Ammon's horn (tissue), 1 donor: ENCODE measurements at regions not wholly inside any gene's neighbourhood (a gene's known extent, or its start where the extent isn't known, plus 50 kb on each side); places are given as distances from the start of the nearest gene placed in this dataset.
A peak's percentile ranks its signal among the peaks of the same experiment; 100 is the strongest.
"Not testable (repeated sequence)": the region's sequence is repeated elsewhere in the genome, so short reads cannot be mapped to it uniquely, and the experiment has no call there.

ENCODE experiments used
- DNase-seq: peaks from one replicate; pipeline ENCODE4 v3.0.0-alpha.2; 2016; ENCODE audit warnings: low spot score

GRCh38 chr7:148472406-148472805, 118.2 kb upstream of the C7orf33 start:
- DNase-seq = no peak

GRCh38 chr7:148473703-148474480, 116.7 kb upstream of the C7orf33 start:
- no peak for DNase-seq

DNA sequence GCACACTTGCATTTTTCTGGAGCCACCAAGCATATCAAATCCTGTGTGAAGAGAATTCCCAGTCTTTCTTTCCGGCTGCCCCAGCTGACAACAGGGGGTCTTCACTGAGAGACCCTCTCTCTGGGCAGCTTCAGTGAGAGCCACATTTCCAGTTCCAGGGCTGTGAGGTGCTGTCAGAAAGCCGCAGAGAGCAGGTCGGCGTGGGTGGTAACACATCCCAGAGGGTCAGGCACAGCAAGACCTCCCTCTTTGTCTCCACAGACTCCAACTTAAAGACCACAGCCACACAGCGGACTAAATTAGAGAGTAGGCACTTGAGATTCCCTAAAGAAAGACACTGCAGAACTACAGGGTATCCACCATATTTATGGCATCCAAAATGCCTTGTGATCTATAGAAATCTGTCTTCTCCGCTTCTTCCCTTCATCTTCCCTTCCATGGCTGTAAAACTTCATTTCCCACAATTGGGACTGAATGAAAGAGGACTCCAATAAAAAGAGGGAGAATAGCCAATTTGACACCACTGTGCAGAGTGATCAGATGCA, 116.0 kb upstream of the C7orf33 start:
- no peak for DNase-seq

DNA sequence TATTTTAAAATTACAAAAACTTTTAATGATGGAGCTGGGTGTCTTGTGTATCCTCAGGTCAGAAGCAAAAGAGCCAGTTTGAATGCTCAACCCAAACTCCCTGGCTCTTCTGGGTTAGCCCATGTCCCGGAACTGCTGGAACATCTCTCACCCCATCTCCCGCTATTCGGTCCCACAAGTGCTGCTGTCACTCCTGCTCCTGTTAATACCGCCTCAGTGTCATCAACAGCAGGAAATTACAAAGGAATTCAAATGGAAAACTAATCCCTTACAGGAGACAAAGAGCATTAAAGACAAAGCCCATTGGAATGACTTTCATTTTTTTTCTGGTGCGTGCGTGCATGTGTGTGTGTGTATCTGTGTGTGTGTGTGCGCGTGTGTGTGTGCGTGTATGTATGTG, 112.0 kb upstream of the C7orf33 start:
- DNase-seq = no peak

DNA sequence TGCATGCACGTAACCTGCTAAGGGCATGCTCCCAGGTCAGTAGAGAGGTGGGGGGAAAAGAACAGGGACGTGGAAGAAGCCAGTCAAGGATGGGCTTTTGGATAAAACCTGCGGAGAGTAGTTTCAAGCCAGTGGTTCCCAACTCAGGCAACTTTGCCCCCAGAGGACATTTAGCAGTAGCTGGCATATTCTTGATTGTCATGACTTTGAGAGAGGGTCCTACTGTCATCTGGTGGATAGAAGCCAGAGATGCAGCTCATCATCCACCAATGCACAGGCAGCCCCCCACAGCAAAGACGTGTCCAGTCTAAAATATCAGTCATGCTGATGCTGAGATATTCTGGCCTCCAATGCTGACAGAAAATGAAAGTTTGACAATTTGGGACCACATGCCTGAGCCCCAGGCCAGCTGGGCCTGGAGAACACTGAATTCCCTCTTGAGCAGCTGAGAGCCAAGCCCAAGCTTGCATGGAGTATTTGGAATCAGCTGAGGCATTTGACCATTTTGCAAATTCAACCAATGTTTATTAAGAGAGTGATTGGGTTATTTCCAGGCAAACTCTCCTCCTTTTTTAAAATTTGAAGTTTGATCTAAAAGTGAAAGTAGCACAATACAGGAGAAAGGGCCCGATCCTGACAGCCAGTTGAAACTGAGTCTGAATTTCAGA, 110.0 kb upstream of the C7orf33 start:
- DNase-seq = no peak

DNA sequence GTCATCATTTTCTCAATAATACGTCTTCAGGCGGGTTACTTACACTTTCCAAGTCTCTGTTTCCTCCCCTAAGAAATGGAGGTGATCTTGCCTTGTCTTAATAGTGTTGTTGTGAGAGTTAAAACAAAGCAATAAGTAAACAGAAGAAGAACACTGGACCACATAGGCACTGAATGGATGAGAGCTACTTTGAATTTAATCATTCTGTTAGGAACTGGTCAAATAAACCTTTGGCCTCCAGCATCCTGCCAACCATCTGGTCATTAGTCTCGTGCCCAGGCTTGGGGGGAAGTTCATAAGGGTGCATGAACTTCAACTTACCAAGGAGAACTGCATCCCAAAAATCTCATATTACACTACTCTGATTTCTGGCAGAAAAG, 109.4 kb upstream of the C7orf33 start:
- DNase-seq = no peak

DNA sequence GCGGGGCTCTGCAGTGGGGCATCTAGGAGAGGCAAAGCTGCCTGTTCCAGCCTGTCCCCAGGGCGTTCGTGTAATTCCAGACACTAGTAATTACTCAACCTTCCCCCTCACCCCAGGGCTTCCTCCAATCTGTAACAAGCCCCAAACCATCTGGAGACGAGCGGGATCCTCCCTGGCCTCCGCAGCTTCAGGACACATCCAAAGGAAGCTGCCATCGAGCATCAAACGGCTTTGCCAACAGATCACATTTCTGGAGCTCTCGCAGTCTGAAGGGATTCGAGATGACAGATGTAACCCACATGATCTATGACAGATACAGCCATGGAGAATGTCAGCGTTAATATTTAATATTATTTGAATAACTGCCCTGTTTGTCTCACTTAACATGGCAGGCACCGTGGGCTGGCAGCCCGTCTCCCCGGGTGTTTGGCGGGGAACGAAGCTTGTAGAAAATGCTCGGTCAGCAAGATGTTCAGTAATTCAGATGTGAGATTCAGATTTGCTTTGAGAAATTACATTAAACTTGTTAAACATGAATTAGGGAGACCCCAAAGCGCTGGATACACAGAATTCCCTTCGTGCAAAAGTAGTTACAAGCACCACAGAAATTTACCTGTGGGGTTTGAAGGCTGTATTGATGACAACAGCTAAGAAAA, 108.5 kb upstream of the C7orf33 start:
- no peak for DNase-seq

DNA sequence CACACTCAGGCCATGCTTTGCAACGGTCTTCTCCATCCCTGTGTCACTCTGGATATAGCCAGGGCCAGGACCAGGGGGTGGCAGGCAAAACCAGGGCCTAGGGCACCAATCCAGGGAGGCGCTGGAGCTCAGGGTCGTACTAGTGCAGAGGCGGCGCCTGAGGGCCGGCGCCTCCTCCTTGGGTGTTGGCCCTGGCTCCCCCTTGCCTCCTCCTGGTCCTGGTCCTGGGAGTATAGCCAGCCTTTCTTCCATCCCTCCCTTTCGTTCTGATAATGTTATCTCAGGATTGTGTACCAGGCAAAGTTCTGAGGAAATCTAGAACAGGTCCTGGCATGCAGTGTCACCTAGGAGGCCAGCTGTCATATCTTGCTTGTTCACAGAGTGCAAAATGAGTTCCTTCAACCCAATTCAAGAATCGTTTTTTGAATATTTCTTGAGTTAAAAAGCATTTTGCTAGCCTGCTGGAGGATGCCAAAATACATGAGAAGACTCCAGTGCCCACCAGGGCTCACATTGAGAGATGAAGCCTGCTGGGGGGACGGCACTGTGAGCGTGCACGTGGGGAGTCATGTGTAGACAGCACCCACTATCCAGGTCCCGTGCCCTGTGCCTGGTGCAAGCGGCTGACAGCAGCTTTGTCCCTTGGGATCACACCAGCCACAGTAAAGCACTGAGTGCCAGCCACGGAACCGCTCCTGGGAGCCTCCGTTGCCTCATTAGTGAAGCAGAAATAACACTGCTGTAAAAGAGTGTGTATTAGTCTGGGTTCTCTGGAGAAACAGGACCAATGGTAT, 106.9 kb upstream of the C7orf33 start:
- DNase-seq = no peak

DNA sequence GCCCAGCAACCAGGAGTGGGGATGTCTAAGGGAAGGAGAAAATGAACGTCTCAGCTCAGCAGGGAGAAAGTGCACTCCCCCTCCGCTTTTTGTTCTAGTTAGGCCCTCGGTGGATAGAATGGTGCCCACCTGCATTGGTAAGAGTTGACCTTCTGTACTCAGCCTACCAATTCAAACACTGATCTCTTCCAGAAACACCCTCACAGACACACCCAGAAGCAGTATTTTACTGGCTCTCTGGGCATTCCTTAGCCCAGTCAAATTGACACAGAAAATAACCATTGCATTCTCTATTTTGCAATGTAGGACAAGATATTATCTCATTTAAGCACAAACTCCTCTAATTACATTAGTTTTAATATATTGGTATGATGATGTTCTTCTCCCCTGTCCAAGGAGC, 106.1 kb upstream of the C7orf33 start:
- no peak for DNase-seq

- peak; percentile 24 for DNase-seq
Measured at GRCh38 chr7:148485618-148486017, 104.9 kb upstream of the C7orf33 start.

GRCh38 chr7:148486937-148487336, 103.6 kb upstream of the C7orf33 start:
- DNase-seq = no peak

GRCh38 chr7:148487912-148488311, 102.7 kb upstream of the C7orf33 start:
- DNase-seq = no peak

DNA sequence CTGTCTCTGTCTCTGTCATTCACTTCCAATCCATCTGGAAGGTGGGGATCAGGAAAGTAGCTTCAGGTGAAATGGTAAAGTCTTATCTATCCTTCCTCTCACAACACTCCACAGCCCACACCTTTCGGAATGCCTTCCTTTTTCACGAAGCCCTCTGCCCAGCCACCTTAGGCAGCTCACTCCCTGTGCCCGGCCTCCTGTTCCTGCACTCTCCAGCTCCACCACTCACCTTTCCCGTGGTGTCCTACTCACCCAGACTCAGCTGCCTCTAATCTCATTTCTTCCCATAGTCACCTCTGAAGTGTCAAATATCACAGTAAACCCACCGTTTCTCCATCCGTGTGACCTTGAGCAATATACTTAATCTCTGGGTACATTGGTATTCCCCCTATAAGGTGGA, 100.9 kb upstream of the C7orf33 start:
- DNase-seq = no peak

DNA sequence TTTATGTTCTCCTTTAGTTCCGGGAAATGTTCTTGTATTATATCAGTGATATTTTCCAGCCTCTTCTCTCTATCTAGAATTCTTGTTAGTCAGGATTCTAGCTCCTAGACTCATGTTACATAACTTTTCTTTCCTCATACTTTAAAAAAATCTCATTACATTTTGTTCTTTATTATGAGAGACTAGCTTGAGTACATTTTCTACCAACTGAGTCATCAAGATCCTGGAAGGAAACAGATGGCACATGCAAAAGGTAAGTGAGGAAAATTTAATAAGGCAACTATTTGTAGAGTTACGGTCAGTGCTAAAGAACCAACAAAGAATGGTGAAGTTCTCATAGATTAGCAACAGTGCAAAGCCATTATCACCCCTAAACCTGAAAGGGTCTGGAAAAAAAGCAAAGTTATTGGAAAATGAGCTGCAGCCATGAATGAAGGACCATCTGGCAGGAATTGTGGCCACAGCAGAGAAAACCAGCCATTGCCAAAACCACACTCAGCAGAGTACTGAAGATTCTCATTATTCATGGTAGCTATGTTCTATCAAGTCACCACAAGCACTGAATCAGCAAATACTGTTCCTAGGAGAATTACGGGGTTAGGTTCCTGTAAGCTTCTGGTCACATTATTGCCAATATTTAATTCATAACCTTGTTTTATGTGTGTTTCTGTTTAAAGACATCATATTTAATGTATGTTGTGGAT, 98.3 kb upstream of the C7orf33 start:
- no peak for DNase-seq

- DNase-seq = no peak
Measured at GRCh38 chr7:148495605-148496004, 95.0 kb upstream of the C7orf33 start.

DNA sequence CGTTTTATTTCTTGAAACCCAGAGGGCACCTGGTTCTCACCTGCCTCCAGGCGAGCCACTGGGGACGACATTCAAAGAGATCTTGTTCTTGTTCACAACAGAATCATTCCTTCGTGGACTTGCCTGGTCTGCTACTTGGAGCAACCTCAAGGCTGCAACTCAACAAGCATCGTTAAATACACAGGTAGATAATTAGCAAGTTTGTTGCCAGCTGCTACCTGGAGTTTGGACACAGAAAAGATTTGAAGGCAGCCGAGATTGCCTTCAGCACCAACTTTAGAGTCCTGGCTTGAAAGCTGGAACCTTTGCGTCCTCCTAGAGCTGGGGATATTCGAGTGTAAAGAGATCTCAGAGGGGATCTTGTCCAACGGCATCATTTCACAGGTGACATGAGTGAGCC, 89.6 kb upstream of the C7orf33 start:
- no peak for DNase-seq

DNA sequence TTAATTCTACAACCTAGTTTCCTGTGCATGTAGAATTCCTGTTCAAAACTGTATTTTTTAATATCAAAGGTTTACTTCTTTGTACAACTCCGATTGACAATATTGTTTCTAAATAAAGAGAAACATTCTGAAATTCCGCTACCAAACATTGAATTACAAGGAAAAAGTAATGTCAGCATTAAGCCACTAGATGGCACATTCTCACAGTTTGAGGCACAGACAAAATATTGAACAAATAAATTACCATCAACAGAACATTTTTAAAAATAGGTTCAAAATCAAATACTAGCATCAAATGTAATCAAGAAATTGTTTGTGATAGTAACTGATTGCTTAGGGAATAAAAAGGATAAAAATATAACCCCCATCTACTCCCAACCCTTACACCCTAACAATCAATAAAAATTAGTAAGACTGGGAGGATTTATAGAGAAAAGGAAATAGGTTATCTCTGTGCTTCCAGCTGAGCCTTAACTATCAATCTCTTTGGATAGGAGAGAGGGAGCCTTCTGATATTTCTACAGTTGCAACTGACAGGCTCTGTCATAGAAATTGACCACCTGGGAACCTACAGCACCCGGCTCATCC, 86.6 kb upstream of the C7orf33 start:
- DNase-seq = peak; percentile 51

DNA sequence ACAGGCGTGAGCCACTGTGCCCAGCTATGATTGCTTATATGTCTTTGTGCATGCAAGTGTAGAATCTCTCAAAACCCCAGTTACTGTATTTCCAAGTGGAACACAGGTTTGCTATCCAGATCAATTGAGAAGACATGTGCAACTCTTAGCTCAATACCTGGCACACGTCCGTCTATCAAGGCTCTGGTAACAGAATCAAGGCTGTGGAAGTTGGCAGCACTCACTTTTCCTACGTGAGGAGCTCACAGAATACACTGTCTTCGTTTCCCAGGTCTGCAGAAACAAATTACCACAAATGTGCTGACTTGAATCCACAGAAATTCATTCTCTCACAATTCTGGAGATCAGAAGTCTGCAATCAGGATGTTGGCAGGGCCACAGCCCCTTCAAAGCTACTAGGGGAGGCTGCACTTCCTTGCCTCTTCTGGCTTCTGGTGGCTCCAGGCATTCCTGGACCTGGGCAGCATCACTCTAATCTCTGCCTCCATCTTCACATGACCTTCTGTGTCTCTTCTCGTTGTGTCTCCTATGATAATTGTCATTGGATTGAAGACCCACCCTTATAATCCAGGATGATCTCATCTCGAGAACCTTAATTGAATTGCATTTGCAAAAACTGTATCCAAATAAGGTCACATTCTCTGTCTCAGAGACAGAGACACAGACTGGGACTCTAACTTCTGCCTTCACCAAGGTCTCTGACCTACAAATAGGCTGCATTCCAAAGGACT, 84.8 kb upstream of the C7orf33 start:
- DNase-seq = no peak

DNA sequence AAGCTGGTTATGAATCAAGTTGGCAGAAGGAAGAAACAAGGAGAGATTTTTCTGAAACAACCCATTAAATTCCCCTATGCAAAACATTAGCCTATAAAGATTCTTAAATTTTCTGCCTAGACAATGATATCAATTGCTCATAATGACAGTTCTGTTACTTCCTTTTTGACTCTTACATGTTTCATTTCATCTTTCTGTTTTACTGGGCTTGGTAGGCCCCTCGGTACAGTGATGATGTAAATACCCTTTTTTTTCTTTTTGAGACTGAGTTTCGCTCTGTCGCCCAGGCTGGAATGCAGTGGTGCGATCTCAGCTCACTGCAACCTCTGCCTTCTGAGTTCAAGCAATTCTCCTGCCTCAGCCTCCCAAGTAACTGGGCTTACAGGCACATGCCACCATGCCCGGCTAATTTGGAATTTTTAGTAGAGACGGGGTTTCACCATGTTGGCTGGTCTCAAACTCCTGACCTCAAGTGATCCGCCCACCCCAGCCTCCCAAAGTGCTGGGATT, 83.4 kb upstream of the C7orf33 start:
- not testable (repeated sequence) for DNase-seq

DNA sequence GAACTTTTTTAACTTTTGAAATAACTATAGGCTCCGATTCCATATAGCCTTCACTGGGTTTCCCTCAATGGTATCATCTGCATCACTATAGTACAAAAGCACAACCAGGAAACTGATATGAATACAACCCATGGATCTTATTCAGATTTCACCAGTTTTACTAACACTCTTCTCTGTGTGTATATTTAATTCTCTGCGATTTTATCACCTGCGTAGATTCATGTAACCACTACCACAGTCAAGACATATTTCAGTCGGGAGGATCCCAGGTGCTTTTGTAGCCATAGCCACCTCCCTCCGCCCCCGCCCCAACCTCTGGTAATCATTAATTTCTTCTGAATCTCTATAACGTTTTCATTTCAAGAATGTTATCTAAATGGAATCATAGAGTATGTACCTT, 82.8 kb upstream of the C7orf33 start:
- DNase-seq = no peak
